ENCODE measurements at regions not wholly inside any gene's neighbourhood (a gene's known extent, or its start where the extent isn't known, plus 50 kb on each side); places are given as distances from the start of the nearest gene placed in this dataset.

DNA sequence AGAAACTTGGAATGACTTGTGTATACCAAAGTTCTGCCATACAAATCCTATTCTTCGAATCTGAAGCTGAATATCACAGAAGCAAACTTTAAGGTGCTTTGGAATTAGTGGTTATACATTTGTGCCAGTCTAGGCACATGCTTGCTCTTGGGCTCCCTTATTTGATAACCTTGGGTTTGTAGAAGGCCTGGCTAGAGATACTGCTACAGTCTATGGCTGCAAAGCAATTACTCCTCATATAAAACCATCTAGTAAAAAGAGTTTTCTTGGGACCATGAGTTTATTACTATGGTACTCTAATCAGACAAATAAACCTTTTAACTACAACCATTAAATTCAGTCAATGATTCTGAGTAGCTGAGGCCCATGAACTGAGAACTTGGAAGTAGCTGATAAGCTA lies 92.5 kb upstream of the SLC13A1 start:
- 75 to 81% methylated on average over 1 of the region's 1 CpG for WGBS, 2 donors
- ATAC-seq (ENCODE audit: insufficient read depth, low FRiP score) (no peak), DNase-seq (no peak)
- no peak overlapping the region for H3K4me3 ChIP-seq
- no peaks in the 10 kb centered on the region for H3K4me1 ChIP-seq (ENCODE audit: control insufficient read depth in 5 of 5, insufficient read depth in 5 of 5, low read length in 5 of 5)
- no peaks in the 10 kb centered on the region for H3K27me3 ChIP-seq (ENCODE audit: control insufficient read depth in 3 of 3, insufficient read depth in 3 of 3, low read length in 2 of 3)
- H3K27ac ChIP-seq (ENCODE audit: low read depth in 1 of 2, low read length in 1 of 2), result no peak overlapping the region
- no peaks in the 10 kb centered on the region for H3K36me3 ChIP-seq (ENCODE audit: control insufficient read depth in 4 of 4, insufficient read depth in 4 of 4, low read length in 4 of 4)
- no peak overlapping the region for H3K9ac ChIP-seq (ENCODE audit: insufficient read depth in 1 of 2, low read length in 2 of 2)
- H3K9me3 ChIP-seq (ENCODE audit: control insufficient read depth in 4 of 4, insufficient read depth in 3 of 4, low read length in 3 of 4), result peaks cover 0 to 2% (median 0%) of the 10 kb centered on the region in 4 donors
- TF ChIP-seq, protein P1, sequence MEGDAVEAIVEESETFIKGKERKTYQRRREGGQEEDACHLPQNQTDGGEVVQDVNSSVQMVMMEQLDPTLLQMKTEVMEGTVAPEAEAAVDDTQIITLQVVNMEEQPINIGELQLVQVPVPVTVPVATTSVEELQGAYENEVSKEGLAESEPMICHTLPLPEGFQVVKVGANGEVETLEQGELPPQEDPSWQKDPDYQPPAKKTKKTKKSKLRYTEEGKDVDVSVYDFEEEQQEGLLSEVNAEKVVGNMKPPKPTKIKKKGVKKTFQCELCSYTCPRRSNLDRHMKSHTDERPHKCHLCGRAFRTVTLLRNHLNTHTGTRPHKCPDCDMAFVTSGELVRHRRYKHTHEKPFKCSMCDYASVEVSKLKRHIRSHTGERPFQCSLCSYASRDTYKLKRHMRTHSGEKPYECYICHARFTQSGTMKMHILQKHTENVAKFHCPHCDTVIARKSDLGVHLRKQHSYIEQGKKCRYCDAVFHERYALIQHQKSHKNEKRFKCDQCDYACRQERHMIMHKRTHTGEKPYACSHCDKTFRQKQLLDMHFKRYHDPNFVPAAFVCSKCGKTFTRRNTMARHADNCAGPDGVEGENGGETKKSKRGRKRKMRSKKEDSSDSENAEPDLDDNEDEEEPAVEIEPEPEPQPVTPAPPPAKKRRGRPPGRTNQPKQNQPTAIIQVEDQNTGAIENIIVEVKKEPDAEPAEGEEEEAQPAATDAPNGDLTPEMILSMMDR (IDR thresholded peaks at IDR 0.05; ENCODE audit: control extremely low read depth, extremely low read depth), result no peak

- H3K27ac ChIP-seq (ENCODE audit: low read depth in 1 of 2, low read length in 1 of 2), result no peak overlapping the region
- no peak overlapping the region for H3K4me3 ChIP-seq
- H3K9ac ChIP-seq (ENCODE audit: insufficient read depth in 1 of 2, low read length in 2 of 2), result no peak overlapping the region
- TF ChIP-seq, protein P1 (IDR thresholded peaks at IDR 0.05; ENCODE audit: control extremely low read depth, extremely low read depth), result no peak
- H3K36me3 ChIP-seq (ENCODE audit: control insufficient read depth in 4 of 4, insufficient read depth in 4 of 4, low read length in 4 of 4), result no peaks in the 10 kb centered on the region
- H3K27me3 ChIP-seq (ENCODE audit: control insufficient read depth in 3 of 3, insufficient read depth in 3 of 3, low read length in 2 of 3), result no peaks in the 10 kb centered on the region
- ATAC-seq (ENCODE audit: insufficient read depth, low FRiP score) (no peak), DNase-seq (no peak)
- no peaks in the 10 kb centered on the region for H3K9me3 ChIP-seq (ENCODE audit: control insufficient read depth in 4 of 4, insufficient read depth in 3 of 4, low read length in 3 of 4)
- H3K4me1 ChIP-seq (ENCODE audit: control insufficient read depth in 5 of 5, insufficient read depth in 5 of 5, low read length in 5 of 5), result no peaks in the 10 kb centered on the region
These were observed 89.4 kb upstream of the SLC13A1 start for GRCh38 chr7:123289200-123289599.

- TF ChIP-seq, protein P1 (IDR thresholded peaks at IDR 0.05; ENCODE audit: control extremely low read depth, extremely low read depth), result no peak
- H3K9ac ChIP-seq (ENCODE audit: insufficient read depth in 1 of 2, low read length in 2 of 2), result no peak overlapping the region
- H3K9me3 ChIP-seq (ENCODE audit: control insufficient read depth in 4 of 4, insufficient read depth in 3 of 4, low read length in 3 of 4), result no peaks in the 10 kb centered on the region
- H3K27me3 ChIP-seq (ENCODE audit: control insufficient read depth in 3 of 3, insufficient read depth in 3 of 3, low read length in 2 of 3), result no peaks in the 10 kb centered on the region
- no peak overlapping the region for H3K27ac ChIP-seq (ENCODE audit: low read depth in 1 of 2, low read length in 1 of 2)
- H3K4me3 ChIP-seq, result no peak overlapping the region
- ATAC-seq (ENCODE audit: insufficient read depth, low FRiP score) (no peak), DNase-seq (no peak)
- H3K4me1 ChIP-seq (ENCODE audit: control insufficient read depth in 5 of 5, insufficient read depth in 5 of 5, low read length in 5 of 5), result no peaks in the 10 kb centered on the region
- no peaks in the 10 kb centered on the region for H3K36me3 ChIP-seq (ENCODE audit: control insufficient read depth in 4 of 4, insufficient read depth in 4 of 4, low read length in 4 of 4)
- WGBS, 2 donors, result 54 to 69% methylated on average over 7 of the region's 7 CpGs
These were observed 85.4 kb upstream of the SLC13A1 start for GRCh38 chr7:123285076-123285700.

GRCh38 chr7:123283373-123283772 lies 83.6 kb upstream of the SLC13A1 start:
- TF ChIP-seq, protein P1 (IDR thresholded peaks at IDR 0.05; ENCODE audit: control extremely low read depth, extremely low read depth), result no peak
- Histone ChIP-seq H3K9me3 (ENCODE audit: control insufficient read depth in 4 of 4, insufficient read depth in 3 of 4, low read length in 3 of 4) (no peaks in the 10 kb centered on the region), H3K36me3 (ENCODE audit: control insufficient read depth in 4 of 4, insufficient read depth in 4 of 4, low read length in 4 of 4) (no peaks in the 10 kb centered on the region), H3K27ac (ENCODE audit: low read depth in 1 of 2, low read length in 1 of 2) (no peak overlapping the region), H3K4me3 (no peak overlapping the region), H3K9ac (ENCODE audit: insufficient read depth in 1 of 2, low read length in 2 of 2) (no peak overlapping the region), H3K4me1 (ENCODE audit: control insufficient read depth in 5 of 5, insufficient read depth in 5 of 5, low read length in 5 of 5) (no peaks in the 10 kb centered on the region), H3K27me3 (ENCODE audit: control insufficient read depth in 3 of 3, insufficient read depth in 3 of 3, low read length in 2 of 3) (no peaks in the 10 kb centered on the region)
- WGBS, 2 donors, result 56 to 57% methylated on average over 1 of the region's 1 CpG
- DNase-seq (no peak), ATAC-seq (ENCODE audit: insufficient read depth, low FRiP score) (no peak)

Data from lung (tissue), 11 donors.